ENCODE measurements at regions not wholly inside any gene's neighbourhood (a gene's known extent, or its start where the extent isn't known, plus 50 kb on each side); places are given as distances from the start of the nearest gene placed in this dataset.

- peak; percentile 26 for DNase-seq (ENCODE audit: low read depth)
Observed at GRCh38 chr15:70505936-70506912, 257.1 kb downstream of the UACA start.

GRCh38 chr15:70505411-70505919 is 257.9 kb downstream of the UACA start:
- peak; percentile 86 for DNase-seq (ENCODE audit: low read depth)

GRCh38 chr15:70504988-70505387 is 258.4 kb downstream of the UACA start:
- no peak for DNase-seq (ENCODE audit: low read depth)

DNA sequence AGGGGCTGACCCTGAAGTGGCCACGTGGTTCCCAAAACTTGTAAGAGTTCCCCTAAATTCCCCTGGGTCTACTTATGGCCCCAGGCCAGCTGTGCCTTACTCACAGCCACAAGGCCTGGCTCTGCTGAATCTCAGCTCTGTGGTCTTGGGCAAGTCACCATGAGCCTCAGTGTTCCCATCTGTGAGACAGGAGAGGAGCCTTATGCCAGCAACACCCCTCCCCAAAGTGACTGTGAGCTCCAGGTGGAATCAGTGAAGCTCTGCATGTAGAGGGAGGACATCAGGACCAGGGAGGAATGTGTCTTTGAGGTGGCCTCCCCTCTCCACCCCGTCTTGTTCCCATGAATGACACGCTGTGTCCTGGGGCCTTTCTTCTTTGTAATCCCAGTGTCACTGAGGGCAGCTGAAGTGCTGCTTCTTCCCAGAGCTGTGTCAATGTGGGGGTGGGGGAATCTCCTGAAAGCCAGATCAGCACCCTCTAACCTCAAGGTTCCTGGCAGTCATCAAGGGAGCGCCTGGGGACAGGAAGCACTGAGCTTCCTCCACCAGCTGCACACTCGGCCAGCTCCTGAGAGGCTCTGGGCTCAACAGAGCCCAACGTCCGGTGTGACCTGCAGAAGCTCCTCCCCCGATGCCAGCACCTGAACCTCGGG is 258.9 kb downstream of the UACA start:
- DNase-seq (ENCODE audit: low read depth), result peak; percentile 66

GRCh38 chr15:70503798-70504298 is 259.5 kb downstream of the UACA start:
- DNase-seq (ENCODE audit: low read depth), result no peak

DNA sequence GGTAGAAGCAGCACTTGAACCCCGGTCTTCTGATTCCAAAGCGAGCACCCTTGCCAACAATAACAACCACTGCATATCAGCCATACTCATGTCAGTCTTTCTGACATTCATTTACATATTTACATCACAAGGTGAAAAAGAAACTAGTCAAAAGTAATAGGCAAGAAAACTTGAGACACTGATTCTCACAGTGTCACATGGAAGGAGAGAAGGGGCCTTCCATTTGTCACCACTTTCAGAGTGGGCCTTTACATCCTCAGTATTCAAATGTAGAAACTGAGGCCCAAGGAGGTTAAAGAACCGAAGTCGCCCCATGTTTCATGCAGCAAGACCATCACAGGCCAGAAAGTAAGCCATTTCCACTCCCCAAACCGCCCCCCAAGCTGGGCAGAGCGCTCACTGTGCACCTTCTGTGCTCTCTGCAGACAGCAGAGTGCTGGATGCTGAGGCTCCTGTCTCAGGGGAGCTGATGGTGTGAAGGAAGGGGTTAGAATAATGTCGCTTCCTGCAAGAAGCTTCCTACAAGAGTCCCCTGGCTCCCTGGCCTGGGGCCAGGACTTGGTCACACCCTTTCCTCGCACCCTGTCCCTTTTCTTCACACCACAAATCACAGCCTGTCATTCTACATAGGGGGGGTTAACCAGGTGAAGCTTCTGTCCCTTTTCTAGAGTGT is 260.1 kb downstream of the UACA start:
- no peak for DNase-seq (ENCODE audit: low read depth)

GRCh38 chr15:70502529-70502928 is 260.8 kb downstream of the UACA start:
- no peak for DNase-seq (ENCODE audit: low read depth)

DNA sequence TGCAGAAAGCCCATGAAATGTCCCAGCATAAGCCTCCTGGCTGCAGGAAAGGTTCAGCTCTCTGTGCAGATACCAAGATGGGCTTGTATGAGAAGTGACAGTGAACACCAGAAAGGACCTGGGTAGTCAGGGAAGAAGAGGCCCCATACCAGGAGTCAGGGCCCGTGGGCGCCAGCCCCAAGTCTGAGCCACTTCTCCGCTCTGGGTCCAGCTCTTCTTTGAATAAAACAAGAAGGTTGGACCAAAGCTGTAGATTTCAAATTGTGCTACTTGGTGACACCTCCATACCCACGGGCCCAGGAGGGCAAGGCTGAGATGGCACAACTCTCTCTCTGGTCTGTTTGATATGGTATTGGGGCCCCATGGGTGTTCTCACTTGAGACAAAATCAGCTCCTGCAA is 261.5 kb downstream of the UACA start:
- DNase-seq (ENCODE audit: low read depth), result no peak

- no peak for DNase-seq (ENCODE audit: low read depth)
Observed at GRCh38 chr15:70501121-70501727, 262.1 kb downstream of the UACA start.

- DNase-seq (ENCODE audit: low read depth), result no peak
Observed at GRCh38 chr15:70499791-70500190, 263.6 kb downstream of the UACA start.

DNA sequence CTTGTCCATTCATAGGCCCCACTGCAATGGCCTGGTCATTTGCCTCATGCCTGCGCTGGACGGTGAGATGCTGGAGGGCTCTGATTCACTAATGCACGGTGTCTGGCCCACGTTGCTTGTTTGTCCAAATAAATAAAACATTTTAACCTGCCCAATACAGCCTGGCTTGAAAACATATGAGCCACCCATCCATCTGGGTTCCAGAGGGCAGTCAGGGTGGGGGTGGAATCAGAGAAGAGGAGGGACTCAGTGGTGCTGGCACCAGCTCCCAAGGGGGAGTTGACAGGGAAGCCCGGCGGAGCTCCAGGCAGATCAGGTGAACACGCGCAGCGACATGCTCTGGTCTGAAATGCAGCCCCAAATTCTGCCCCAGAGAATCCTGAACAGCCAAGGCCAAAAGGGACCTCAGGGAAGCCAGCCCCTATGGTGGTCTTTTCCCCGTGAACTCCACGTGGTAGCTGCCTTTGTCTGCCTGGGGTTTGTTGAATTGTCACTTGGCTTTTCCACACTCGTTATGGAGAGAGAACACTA is 265.2 kb downstream of the UACA start:
- no peak for DNase-seq (ENCODE audit: low read depth)

GRCh38 chr15:70497661-70498060 is 265.7 kb downstream of the UACA start:
- no peak for DNase-seq (ENCODE audit: low read depth)

DNA sequence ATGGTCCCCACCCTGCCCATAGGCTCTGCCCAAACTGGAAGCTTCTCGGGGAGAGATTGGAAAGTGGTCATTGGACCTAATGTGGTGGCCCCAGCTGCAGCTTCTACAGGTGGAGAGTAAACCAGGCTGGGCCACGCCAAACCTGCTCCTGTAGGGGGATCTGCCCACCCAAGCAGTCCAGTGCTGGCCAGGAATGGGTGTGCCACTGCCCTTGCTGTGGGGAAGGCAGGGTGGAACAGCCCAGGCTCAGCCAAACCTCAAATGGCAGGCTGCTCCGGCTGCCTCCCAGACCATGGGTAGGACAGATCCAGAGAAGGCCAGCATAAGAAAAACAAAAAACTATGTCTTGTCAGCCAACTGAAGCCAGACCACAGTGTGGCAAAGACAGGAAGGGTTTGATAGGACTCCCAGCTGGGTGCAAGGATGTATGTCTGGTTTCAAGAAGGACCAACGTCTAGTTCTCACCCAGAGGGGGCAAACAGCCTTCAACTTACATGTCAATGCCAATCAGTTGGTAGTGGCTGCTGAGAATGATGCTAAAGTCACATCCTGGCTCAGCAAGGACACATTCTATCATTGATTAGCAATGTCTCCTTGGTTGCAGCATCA is 267.3 kb downstream of the UACA start:
- no peak for DNase-seq (ENCODE audit: low read depth)

DNA sequence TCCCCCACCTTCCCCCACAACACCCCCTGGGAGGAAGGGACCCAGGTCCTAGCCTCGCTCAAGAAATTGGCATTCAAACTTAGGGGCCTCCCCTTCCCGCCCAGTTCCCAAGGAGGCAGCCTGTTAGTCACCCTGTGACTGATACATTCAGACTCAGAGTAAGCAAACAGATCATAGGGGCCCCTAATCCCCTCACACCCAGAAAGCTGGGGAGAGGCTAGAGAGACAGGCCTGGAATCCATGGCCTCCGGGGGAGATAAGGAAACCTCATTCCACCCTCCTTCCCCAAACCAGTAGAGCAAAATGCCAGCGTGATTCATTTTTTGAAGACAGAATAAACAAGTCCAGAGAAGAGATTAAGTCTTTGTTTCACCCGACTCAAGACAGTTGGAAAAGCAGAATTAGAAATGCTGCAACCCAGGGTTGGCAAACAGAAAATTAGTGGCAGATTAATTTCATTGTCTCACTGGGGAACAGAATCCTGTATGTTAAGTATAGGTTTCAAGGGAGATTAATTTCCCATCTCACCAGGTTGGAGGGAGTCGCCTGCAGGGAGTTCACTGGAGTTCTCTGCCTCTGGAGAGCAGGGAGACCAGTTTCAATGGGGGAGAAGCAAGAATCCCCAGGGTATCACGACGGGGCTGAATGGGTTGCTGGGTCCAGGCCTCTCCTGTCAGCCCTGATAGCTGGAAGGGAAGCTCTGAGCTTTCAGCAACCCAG is 268.3 kb downstream of the UACA start:
- peak; percentile 96 for DNase-seq (ENCODE audit: low read depth)

- no peak for DNase-seq (ENCODE audit: low read depth)
Observed at GRCh38 chr15:70494517-70494851, 268.9 kb downstream of the UACA start.

DNA sequence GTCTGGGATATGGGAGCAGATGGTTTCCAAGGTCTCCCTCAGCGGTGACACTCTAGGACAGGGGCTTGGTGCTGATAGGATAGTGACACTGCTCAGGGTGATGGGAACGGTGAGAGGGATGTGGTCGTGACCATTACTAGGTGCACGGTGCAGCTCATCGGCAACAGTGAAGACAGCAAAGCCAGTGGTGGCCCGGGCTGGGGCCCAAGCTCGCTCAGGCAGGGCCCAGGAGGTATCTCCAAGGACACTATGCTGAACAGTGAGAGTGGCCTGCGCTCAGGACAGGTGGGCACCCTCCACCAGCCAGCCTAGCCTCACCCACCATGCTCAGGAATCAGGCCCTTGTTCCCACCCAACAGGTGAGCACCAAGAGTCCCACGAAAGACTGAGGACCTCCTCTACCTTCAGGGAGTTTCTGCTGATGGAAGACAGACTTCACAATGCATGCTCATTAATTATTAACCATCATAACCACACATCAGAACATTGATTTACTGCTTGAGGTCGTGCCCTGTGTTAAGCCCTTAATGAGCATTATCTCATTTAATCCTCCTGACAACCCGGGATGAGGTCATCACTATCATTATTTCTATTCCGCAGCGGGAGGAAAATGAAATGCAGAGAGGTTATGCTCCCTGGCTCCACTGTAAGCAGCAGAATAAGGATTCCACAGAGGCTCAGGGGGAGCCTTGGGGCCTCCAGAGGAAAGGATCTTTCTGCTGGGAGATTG is 269.4 kb downstream of the UACA start:
- DNase-seq (ENCODE audit: low read depth), result peak; percentile 31

DNA sequence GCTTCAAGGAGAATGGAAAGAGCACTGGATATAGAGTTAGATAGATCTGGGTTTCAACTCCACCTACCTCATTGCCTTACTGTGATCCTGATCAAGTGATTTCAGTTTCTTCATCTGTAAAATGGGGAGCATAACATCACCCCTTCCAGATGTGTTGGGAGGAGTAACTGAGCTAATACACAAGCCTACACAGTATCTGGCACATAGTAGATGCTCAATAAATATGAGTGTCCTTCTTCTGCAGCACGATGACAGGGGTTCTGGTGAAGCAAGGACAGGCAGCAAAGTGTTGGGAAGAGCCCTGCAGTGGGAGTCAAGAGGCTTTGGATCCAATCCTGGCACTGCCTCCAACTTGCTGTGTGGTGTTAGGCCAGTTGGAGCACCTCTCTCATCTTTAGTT is 270.0 kb downstream of the UACA start:
- DNase-seq (ENCODE audit: low read depth), result no peak

DNA sequence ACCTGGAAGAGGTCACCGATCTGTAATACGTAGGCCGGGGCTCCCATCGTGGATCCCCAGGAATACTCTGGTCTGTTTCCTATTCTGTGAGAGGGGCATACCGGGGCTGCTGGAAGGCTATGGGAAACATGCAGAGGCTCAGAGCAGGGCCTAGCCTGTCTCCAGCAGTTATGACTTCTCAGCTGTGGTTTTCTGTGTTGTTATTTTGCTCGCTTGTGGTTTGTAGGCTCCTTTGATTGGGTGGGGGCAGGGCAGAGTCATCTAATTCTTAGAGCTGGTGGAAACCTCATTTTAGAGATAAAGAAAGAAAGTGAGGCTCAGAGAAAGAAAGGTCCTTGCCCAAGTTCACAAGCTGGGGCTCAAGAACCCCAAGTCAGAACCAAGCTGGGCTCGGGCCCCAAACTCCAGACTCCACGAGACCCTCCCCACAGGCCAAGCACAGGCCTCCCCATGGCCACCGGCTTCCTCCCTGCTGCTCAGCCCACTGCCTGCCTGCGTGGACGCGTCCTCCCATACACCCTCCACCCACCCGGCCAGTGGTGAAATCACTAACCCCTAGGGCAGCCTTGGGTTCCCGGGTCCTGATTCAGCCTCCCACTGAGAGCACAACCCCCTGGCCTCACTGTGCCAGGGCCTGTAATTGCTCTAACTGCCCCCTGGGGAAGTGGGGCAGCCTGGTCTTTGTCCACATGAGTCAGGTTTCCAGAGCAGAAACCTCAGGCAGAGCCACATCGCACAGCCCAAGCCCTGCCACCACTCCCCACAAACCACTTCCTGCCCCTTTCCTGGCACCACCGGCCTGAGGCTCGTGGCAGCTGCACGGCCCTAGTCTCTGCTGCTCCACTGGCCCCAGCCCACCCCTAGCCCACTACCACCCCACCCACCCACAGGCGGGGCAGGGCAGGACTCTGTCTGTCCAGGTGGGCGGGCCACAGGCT is 270.8 kb downstream of the UACA start:
- DNase-seq (ENCODE audit: low read depth), result peak; percentile 93

- no peak for DNase-seq (ENCODE audit: low read depth)
Observed at GRCh38 chr15:70491641-70492040, 271.7 kb downstream of the UACA start.

All from EH (cell line).